IMR-90 (cell line): ENCODE measurements at regions not wholly inside any gene's neighbourhood (a gene's known extent, or its start where the extent isn't known, plus 50 kb on each side); places are given as distances from the start of the nearest gene placed in this dataset.

ENCODE experiments used
- ATAC-seq: fragments of 200-7000 bp; cut with Tn5 transposase; 2 replicates; pipeline ENCODE4 v1.9.1; 2020; ENCODE audit warnings: low read depth, mild to moderate bottlenecking, moderate library complexity
- BruUV-seq: library from RNA; stranded (reverse); fragments of 400-500 nt; replicated peaks from 2 replicates; lab custom pipeline; 2021; lab: Mats Ljungman, UMichigan
- CTCF ChIA-PET: fragments of 300-600 bp; formaldehyde crosslinking; extraction: SDS; loops from one replicate; lab custom pipeline; 2021; ENCODE audit warnings: antibody characterized with exemption; lab: Yijun Ruan, JAX
- POLR2A ChIA-PET: fragments of 300-600 bp; sonication (Branson Sonifier 250); formaldehyde crosslinking; loops from one replicate; lab custom pipeline; 2022; ENCODE audit warnings: antibody characterized with exemption; ENCODE audit not compliant: unreplicated experiment; lab: Charles Lee
- DNase-seq: peaks from one replicate; pipeline ENCODE4 v3.0.0; 2013
- H2AFZ ChIP-seq: replicated peaks from 2 replicates; pipeline ENCODE3; 2013; ENCODE audit warnings: low read length, mild to moderate bottlenecking; ENCODE audit not compliant: poor library complexity
- H2AK5ac ChIP-seq: 2 replicates; pipeline ENCODE4 v1.6.1; 2013; ENCODE audit warnings: low read depth, low read length, inconsistent platforms
- H2AK9ac ChIP-seq: replicated peaks from 2 replicates; pipeline ENCODE3; 2013; ENCODE audit warnings: mild to moderate bottlenecking, low read depth, low read length, moderate library complexity; ENCODE audit not compliant: poor library complexity
- H2BK120ac ChIP-seq: 2 replicates; pipeline ENCODE4 v1.6.1; 2013; ENCODE audit warnings: low read depth, low read length, inconsistent platforms
- H2BK15ac ChIP-seq: 3 replicates; pipeline ENCODE4 v1.6.1; 2013; ENCODE audit warnings: low read depth, low read length, inconsistent platforms
- H2BK20ac ChIP-seq: 2 replicates; pipeline ENCODE4 v1.6.1; 2013; ENCODE audit warnings: low read depth, mild to moderate bottlenecking, inconsistent platforms, low read length, moderate library complexity
- H2BK5ac ChIP-seq: 2 replicates; pipeline ENCODE4 v1.6.1; 2013; ENCODE audit warnings: mild to moderate bottlenecking, low read depth, low read length, inconsistent platforms; ENCODE audit not compliant: poor library complexity, severe bottlenecking
- H3K14ac ChIP-seq: replicated peaks from 2 replicates; pipeline ENCODE4 v1.6.1; 2013; ENCODE audit warnings: low read depth, low read length, inconsistent platforms
- H3K18ac ChIP-seq: 2 replicates; pipeline ENCODE4 v1.6.1; 2013; ENCODE audit warnings: low read depth, low read length, control low read depth
- H3K23ac ChIP-seq: 2 replicates; pipeline ENCODE4 v1.6.1; 2013; ENCODE audit warnings: low read depth, low read length, inconsistent platforms
- H3K27ac ChIP-seq: 2 replicates; pipeline ENCODE4 v1.5.1; 2013; ENCODE audit warnings: mild to moderate bottlenecking, control low read depth, low read length; ENCODE audit not compliant: insufficient read depth
- H3K27me3 ChIP-seq: 2 replicates; pipeline ENCODE4 v1.6.1; 2013; ENCODE audit warnings: low read length; ENCODE audit not compliant: control insufficient read depth, insufficient read depth
- H3K36me3 ChIP-seq: 2 replicates; pipeline ENCODE4 v1.6.1; 2013; ENCODE audit warnings: low read length, mixed read lengths; ENCODE audit not compliant: control insufficient read depth, insufficient read depth
- H3K4ac ChIP-seq: 2 replicates; pipeline ENCODE4 v1.6.1; 2013; ENCODE audit warnings: low read depth, low read length, inconsistent platforms
- H3K4me1 ChIP-seq: 2 replicates; pipeline ENCODE4 v1.6.1; 2013; ENCODE audit warnings: low read length, mixed read lengths; ENCODE audit not compliant: control insufficient read depth, insufficient read depth
- H3K4me2 ChIP-seq: 2 replicates; pipeline ENCODE4 v1.6.1; 2013; ENCODE audit warnings: low read depth, mild to moderate bottlenecking, control low read depth, low read length, moderate library complexity
- H3K4me3 ChIP-seq: 2 replicates; pipeline ENCODE4 v1.5.1; 2013; ENCODE audit warnings: low read depth, mild to moderate bottlenecking, control low read depth, low read length, moderate library complexity; ENCODE audit not compliant: insufficient read depth
- H3K56ac ChIP-seq: 2 replicates; pipeline ENCODE4 v1.6.1; 2013; ENCODE audit warnings: low read length, inconsistent platforms; ENCODE audit not compliant: insufficient read depth; ENCODE audit errors: extremely low read depth
- H3K79me1 ChIP-seq, 2 experiments: 2 replicates each; pipeline ENCODE4 v1.6.1; 2013; ENCODE audit warnings: low read length in 2 of 2, inconsistent platforms in 1 of 2, low read depth in 1 of 2
- H3K9ac ChIP-seq: 2 replicates; pipeline ENCODE4 v1.6.1; 2013; ENCODE audit warnings: low read depth, low read length, control low read depth
- H3K9me1 ChIP-seq: 2 replicates; pipeline ENCODE4 v1.6.1; 2013; ENCODE audit warnings: low read length, inconsistent platforms; ENCODE audit not compliant: insufficient read depth
- H3K9me3 ChIP-seq: 2 replicates; pipeline ENCODE4 v1.6.1; 2013; ENCODE audit warnings: low read length; ENCODE audit not compliant: control insufficient read depth, insufficient read depth
- H4K20me1 ChIP-seq: 2 replicates; pipeline ENCODE4 v1.6.1; 2013; ENCODE audit warnings: low read length, inconsistent platforms; ENCODE audit not compliant: insufficient read depth
- H4K5ac ChIP-seq: 2 replicates; pipeline ENCODE4 v1.6.1; 2013; ENCODE audit warnings: mild to moderate bottlenecking, low read depth, low read length, control low read depth
- H4K8ac ChIP-seq, 2 experiments: 2 replicates each; pipeline ENCODE4 v1.6.1; 2013; ENCODE audit warnings: low read depth in 2 of 2, low read length in 2 of 2, control low read depth in 1 of 2, inconsistent platforms in 1 of 2
- H4K91ac ChIP-seq: 2 replicates; pipeline ENCODE4 v1.6.1; 2013; ENCODE audit warnings: low read depth, low read length, inconsistent platforms; ENCODE audit not compliant: insufficient read depth
- CHD1 ChIP-seq: IDR thresholded peaks from 2 replicates; pipeline ENCODE4 v1.6.1; 2012; ENCODE audit warnings: low read depth, low read length, improper control_type of control experiment
- MAFK ChIP-seq: IDR thresholded peaks from 2 replicates; pipeline ENCODE4 v1.6.1; 2012; ENCODE audit warnings: low read depth, low read length, improper control_type of control experiment
- MXI1 ChIP-seq: IDR thresholded peaks from 2 replicates; pipeline ENCODE4 v1.6.1; 2012; ENCODE audit warnings: low read depth, mild to moderate bottlenecking, low read length, moderate library complexity, borderline replicate concordance
- RCOR1 ChIP-seq: IDR thresholded peaks from 2 replicates; pipeline ENCODE4 v1.6.1; 2012; ENCODE audit warnings: mild to moderate bottlenecking, low read length, improper control_type of control experiment; ENCODE audit not compliant: insufficient replicate concordance
- RFX5 ChIP-seq: IDR thresholded peaks from 2 replicates; pipeline ENCODE4 v1.8.0; 2012; ENCODE audit warnings: low read depth, mild to moderate bottlenecking, low read length, moderate library complexity
- WGBS, 2 experiments: methylation state at CpG; one replicate each; pipeline versions ENCODE4 v1.1.5 to v1.1.7; 2013; ENCODE audit warnings: missing lambda C conversion rate in 2 of 2; ENCODE audit not compliant: insufficient read length in 1 of 2; ENCODE audit errors: extremely low coverage in 2 of 2; 5-methylcytosine and 5-hydroxymethylcytosine counted together
- dilution Hi-C: fragments of 300-500 bp; cut with HindIII; formaldehyde crosslinking; loops from one replicate; pipeline ENCODE4 v1.14.3; 2018; ENCODE audit warnings: low sequenced_read_pairs; ENCODE audit not compliant: unreplicated experiment
- in situ Hi-C: fragments of 300-500 bp; cut with MboI; formaldehyde crosslinking; loops from 3 replicates; pipeline ENCODE4 v1.14.3; 2019; ENCODE audit warnings: low sequenced_read_pairs, inconsistent platforms, mixed read lengths
- intact Hi-C: fragments of 100-400 bp; cut with micrococcal nuclease; formaldehyde crosslinking; loops from 2 replicates; pipeline ENCODE4 v1.10.0; 2022

- Histone ChIP-seq H3K9ac (no peak overlapping the region), H3K4me1 (no peaks in the 10 kb centered on the region), H2AK9ac (no peak overlapping the region), H2BK120ac (no peak overlapping the region), H3K14ac (no peak overlapping the region), H3K79me1 (no peaks in the 10 kb centered on the region), H4K5ac (no peak overlapping the region), H2AFZ (no peak overlapping the region), H2AK5ac (no peak overlapping the region), H3K36me3 (no peaks in the 10 kb centered on the region), H3K27ac (no peak overlapping the region), H3K56ac (no peak overlapping the region), H2BK15ac (no peak overlapping the region), H2BK5ac (no peak overlapping the region), H3K4ac (no peak overlapping the region), H3K23ac (no peak overlapping the region), H3K9me1 (no peaks in the 10 kb centered on the region), H3K4me2 (no peak overlapping the region), H4K91ac (no peak overlapping the region), H3K18ac (no peak overlapping the region), H3K4me3 (no peak overlapping the region), H3K27me3 (no peaks in the 10 kb centered on the region), H2BK20ac (no peak overlapping the region), H3K9me3 (peaks cover 24% of the 10 kb centered on the region), H4K20me1 (no peaks in the 10 kb centered on the region), H4K8ac (no peak overlapping the region)
- BruUV-seq = no TSS peak
- intact Hi-C loops = no loop called here
- no peak; the same call in 1 of the 2 replicates for ATAC-seq
- ChIA-PET POLR2A (no interaction called here), CTCF (no interaction called here)
- no peak for TF ChIP-seq MXI1
- TF ChIP-seq CHD1 = no peak
- TF ChIP-seq MAFK = peak; percentile 56
- no peak for TF ChIP-seq RCOR1
- TF ChIP-seq RFX5 = no peak
- in situ Hi-C loops = no loop called here
- DNase-seq = peak; percentile 4
- WGBS, 2 experiments = 48% methylated on average over 3 of the region's 4 CpGs; no CpG with 5 or more reads in 1 of the 2 experiments
- dilution Hi-C loops = no loop called here
Measured at GRCh38 chr19:23817519-23817918, 58.8 kb upstream of the ZNF681 start.
